Upper lobe of right lung (tissue), 1 donor: ENCODE measurements at regions not wholly inside any gene's neighbourhood (a gene's known extent, or its start where the extent isn't known, plus 50 kb on each side); places are given as distances from the start of the nearest gene placed in this dataset.
"Not testable (repeated sequence)": the region's sequence is repeated elsewhere in the genome, so short reads cannot be mapped to it uniquely, and the experiment has no call there.

ENCODE experiments used
- ATAC-seq: fragments of 200-7000 bp; cut with Tn5 transposase; one replicate; pipeline ENCODE4 v1.9.1; 2020; ENCODE audit warnings: mild to moderate bottlenecking, moderate library complexity
- DNase-seq: peaks from one replicate; pipeline ENCODE4 v3.0.0-alpha.2; 2020
- H3K27ac ChIP-seq: fragments of 200-600 bp; one replicate; pipeline ENCODE4 v1.8.0; 2022
- H3K27me3 ChIP-seq: fragments of 200-600 bp; one replicate; pipeline ENCODE4 v1.8.0; 2022; ENCODE audit warnings: mild to moderate bottlenecking
- H3K36me3 ChIP-seq: fragments of 200-600 bp; one replicate; pipeline ENCODE4 v1.8.0; 2022
- H3K4me1 ChIP-seq: fragments of 200-600 bp; one replicate; pipeline ENCODE4 v1.8.0; 2022
- H3K4me3 ChIP-seq: fragments of 200-600 bp; one replicate; pipeline ENCODE4 v1.8.0; 2022; ENCODE audit warnings: mild to moderate bottlenecking
- H3K9me3 ChIP-seq: fragments of 200-600 bp; one replicate; pipeline ENCODE4 v1.8.0; 2022
- intact Hi-C: fragments of 100-400 bp; cut with DNase I; formaldehyde crosslinking; loops from one replicate; pipeline ENCODE4 v1.11.0; 2022
- TF ChIP-seq, protein P1 (sequence below): fragments of 200-600 bp; IDR thresholded peaks from one replicate; pipeline ENCODE4 v1.8.0; 2022; ENCODE audit warnings: antibody characterized with exemption
- donor health status: DM: no; HTN: yes; CAD: no; lungs with severe emphysema.

DNA sequence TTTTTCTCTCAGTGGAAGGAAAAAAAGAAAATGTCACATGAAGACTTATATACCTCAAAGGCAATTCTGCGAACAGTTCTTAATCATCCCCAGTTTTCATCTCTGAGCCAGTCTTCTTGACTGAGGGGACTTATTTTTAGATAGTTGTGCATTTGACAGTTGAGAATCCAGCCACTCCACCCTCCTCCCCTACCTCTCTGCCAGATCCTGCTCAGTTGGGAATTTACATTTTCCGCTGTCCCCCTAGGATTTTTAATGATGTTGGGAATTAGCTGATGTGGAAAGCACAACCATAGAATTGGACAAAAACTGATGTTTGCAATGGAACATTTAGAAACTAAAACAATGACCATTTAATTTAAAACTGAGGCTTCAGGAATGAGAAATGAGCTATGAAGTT is 194.3 kb upstream of the PIK3R1 start:
- Histone ChIP-seq H3K9me3 (no peaks in the 10 kb centered on the region), H3K4me3 (no peak overlapping the region), H3K27ac (no peak overlapping the region), H3K4me1 (no peaks in the 10 kb centered on the region), H3K27me3 (no peaks in the 10 kb centered on the region), H3K36me3 (no peaks in the 10 kb centered on the region)
- ATAC-seq (no peak), DNase-seq (no peak)
- TF ChIP-seq, protein P1, sequence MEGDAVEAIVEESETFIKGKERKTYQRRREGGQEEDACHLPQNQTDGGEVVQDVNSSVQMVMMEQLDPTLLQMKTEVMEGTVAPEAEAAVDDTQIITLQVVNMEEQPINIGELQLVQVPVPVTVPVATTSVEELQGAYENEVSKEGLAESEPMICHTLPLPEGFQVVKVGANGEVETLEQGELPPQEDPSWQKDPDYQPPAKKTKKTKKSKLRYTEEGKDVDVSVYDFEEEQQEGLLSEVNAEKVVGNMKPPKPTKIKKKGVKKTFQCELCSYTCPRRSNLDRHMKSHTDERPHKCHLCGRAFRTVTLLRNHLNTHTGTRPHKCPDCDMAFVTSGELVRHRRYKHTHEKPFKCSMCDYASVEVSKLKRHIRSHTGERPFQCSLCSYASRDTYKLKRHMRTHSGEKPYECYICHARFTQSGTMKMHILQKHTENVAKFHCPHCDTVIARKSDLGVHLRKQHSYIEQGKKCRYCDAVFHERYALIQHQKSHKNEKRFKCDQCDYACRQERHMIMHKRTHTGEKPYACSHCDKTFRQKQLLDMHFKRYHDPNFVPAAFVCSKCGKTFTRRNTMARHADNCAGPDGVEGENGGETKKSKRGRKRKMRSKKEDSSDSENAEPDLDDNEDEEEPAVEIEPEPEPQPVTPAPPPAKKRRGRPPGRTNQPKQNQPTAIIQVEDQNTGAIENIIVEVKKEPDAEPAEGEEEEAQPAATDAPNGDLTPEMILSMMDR = no peak
- intact Hi-C loops = no loop called here

DNA sequence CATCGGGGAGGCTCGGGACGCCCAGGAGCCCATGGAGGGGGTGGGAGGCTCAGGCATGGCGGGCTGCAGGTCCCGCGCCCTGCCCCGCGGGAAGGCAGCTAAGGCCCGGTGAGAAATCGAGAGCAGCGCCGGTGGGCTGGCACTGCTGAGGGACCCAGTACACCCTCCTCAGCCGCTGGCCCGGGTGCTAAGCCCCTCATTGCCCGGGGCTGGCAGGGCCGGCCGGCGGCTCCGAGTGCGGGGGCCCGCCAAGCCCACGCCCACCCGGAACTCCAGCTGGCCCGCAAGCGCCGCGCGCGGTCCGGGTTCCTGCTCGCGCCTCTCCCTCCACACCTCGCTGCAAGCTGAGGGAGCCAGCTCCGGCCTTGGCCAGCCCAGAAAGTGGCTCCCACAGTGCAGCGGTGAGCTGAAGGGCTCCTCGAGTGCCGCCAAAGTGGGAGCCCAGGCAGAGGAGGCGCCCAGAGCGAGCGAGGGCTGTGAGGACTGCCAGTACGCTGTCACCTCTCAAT is 195.0 kb upstream of the PIK3R1 start:
- H3K9me3 ChIP-seq, H3K4me1 ChIP-seq, H3K4me3 ChIP-seq, intact Hi-C loops, ATAC-seq, H3K27ac ChIP-seq, H3K27me3 ChIP-seq, H3K36me3 ChIP-seq, DNase-seq: not testable (repeated sequence)

DNA sequence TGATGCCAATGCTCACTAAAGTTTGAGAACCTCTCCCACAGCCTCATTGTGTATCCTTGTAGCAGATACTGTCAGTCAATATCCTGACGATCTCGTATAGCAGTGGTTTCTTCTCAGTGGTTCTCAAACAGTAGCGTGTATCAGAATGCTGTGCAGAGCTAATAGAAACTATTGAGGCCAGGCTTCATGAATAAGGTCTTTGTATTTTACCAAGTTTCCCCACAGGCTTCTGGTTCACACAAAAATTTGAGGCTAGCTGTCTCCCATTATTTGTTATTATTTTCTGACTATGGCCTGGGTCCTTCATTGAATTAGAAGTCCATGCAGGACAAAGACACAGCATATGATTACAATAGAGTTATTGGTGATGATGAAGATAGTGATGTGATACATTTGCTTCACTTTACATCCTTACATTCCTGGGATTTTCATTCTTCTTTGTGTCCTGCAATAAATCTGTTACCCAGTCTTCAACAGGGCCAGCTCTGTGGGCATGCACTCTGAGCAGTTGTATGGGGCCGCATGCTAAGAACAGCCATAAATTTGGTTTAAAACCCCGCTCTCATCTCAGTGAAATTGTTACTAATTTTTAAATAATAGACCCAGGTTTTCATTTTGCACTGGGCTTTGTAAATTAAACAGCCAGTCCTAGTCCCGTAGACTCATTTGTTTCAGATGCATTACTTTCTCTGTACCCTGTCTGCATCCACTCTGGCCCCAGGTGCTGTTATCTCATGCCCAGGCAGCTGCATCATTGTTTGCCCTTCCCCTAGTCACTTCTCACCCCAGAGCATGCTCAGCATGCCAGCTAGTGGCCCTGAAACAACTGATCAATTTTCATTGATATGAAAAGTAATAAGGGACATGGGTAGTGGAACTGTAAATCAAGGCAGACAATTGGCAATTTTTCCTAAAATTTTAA is 199.9 kb upstream of the PIK3R1 start:
- intact Hi-C loops = no loop called here
- Histone ChIP-seq H3K4me3 (no peak overlapping the region), H3K36me3 (no peaks in the 10 kb centered on the region), H3K27me3 (no peaks in the 10 kb centered on the region), H3K4me1 (no peaks in the 10 kb centered on the region), H3K9me3 (no peaks in the 10 kb centered on the region), H3K27ac (no peak overlapping the region)
- TF ChIP-seq, protein P1 = no peak
- DNase-seq (no peak), ATAC-seq (no peak)

DNA sequence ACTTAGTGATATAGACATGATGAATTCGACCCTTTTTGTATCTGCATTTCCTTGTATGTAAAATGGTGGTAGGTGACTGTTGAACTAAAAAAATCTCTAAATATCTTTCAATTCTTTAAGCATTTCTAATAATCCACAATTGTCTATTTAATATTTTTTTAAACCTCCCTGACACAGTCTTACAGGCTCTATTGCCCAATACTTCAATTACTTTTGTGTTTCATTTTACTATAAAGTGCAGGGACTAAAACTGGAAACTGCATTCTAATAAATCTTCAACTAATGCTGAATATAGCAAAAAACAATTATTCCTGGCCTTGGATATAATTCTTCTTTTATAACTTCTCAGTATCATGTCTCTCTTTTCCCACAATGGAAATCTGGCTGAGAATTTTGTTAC is 202.7 kb upstream of the PIK3R1 start:
- no peak for ATAC-seq
- Histone ChIP-seq H3K27me3 (no peaks in the 10 kb centered on the region), H3K27ac (no peak overlapping the region), H3K9me3 (no peaks in the 10 kb centered on the region), H3K4me1 (no peaks in the 10 kb centered on the region), H3K36me3 (no peaks in the 10 kb centered on the region), H3K4me3 (no peak overlapping the region)
- DNase-seq = no peak
- intact Hi-C loops = no loop called here
- TF ChIP-seq, protein P1 = no peak

DNA sequence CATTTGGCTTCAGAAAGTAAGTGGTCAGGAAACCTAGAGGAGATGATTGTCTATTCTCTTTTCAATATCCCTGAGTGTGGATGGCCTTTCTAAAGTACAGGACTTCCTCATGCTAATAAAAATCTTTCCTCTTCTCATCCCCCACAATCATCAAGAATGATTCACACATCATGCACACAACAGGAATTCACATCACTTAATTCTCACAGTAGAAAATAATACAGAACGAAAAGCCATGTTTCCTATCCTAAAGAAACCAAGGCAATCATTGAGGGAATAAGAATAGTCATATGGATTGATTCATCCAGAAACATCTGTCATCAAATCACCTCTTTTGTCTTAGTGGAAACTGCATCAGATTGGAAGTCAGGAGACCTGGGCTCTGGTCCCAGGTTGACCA is 203.1 kb upstream of the PIK3R1 start:
- Histone ChIP-seq H3K27me3 (no peaks in the 10 kb centered on the region), H3K4me3 (no peak overlapping the region), H3K9me3 (no peaks in the 10 kb centered on the region), H3K4me1 (no peaks in the 10 kb centered on the region), H3K27ac (no peak overlapping the region), H3K36me3 (no peaks in the 10 kb centered on the region)
- intact Hi-C loops = no loop called here
- TF ChIP-seq, protein P1 = no peak
- DNase-seq (no peak), ATAC-seq (no peak)

DNA sequence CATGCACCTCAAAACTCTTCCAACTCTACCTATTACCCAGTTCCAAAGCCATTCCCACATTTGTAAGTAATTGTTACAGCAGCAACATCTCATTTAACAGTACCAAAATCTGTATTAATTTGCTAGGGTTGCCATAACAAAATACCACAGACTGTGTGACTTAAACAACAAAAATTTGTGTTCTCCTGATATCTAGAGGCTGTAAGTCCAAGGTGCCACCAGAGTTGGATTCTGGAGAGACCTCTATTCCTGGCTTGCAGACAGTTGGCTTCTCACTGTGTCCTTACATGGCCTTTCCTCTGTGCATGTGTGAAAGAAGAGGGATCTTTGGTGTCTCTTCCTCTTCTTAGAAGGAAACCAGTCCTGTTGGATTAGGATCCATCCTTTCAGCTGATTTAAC is 203.8 kb upstream of the PIK3R1 start:
- Histone ChIP-seq H3K9me3 (no peaks in the 10 kb centered on the region), H3K4me1 (no peaks in the 10 kb centered on the region), H3K4me3 (no peak overlapping the region), H3K36me3 (no peaks in the 10 kb centered on the region), H3K27me3 (no peaks in the 10 kb centered on the region), H3K27ac (no peak overlapping the region)
- TF ChIP-seq, protein P1 = no peak
- ATAC-seq (no peak), DNase-seq (no peak)
- intact Hi-C loops = no loop called here
